ENCODE measurements at regions not wholly inside any gene's neighbourhood (a gene's known extent, or its start where the extent isn't known, plus 50 kb on each side); places are given as distances from the start of the nearest gene placed in this dataset.

DNA sequence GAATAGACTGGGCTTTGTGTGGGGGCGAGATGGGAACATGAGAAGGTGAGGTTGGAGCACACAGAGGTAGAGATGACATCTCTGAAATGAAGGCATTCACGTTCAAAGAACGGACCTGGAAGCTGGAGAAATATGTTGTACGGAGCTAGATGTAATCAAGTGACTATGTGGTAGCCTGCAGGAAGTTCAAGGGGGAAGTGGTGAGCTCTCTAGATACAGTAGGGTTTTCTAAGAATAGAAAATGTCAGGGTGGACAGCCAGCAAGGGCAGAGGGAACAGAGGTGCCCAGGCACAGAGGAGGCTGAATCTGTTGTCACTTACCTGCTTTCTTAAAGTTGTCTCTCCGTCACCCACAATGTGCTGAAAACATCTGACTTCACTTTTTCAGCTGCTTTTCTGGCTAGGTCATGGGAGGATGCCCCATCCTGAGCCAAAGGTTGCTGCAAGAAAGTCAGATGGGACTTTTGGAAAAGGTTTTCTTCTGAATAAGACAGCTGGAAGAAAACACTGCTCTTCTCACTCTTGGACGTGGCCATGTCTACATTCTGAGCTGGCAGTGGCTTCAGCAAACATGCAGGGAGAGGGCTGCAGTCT, 171.5 kb upstream of the B3GAT1 start:
- Mint-ChIP-seq H3K36me3 (no peaks in the 10 kb centered on the region), H3K27me3 (ENCODE audit: insufficient read depth, low read depth) (peaks cover 18% of the 10 kb centered on the region), H3K9me3 (peaks cover 2% of the 10 kb centered on the region), H3K4me1 (peaks cover 42% of the 10 kb centered on the region), H3K4me3 (no peak overlapping the region), H3K27ac (no peak overlapping the region)
- no peak overlapping the region for H3K4me2 ChIP-seq
- H3K27ac ChIP-seq, result no peak overlapping the region
- H3K36me3 ChIP-seq, result no peaks in the 10 kb centered on the region
- TF ChIP-seq EZH2phosphoT487 (IDR thresholded peaks at IDR 0.05) (no peak), EZH2 (IDR thresholded peaks at IDR 0.05) (no peak)
- TF ChIP-seq, protein P1, sequence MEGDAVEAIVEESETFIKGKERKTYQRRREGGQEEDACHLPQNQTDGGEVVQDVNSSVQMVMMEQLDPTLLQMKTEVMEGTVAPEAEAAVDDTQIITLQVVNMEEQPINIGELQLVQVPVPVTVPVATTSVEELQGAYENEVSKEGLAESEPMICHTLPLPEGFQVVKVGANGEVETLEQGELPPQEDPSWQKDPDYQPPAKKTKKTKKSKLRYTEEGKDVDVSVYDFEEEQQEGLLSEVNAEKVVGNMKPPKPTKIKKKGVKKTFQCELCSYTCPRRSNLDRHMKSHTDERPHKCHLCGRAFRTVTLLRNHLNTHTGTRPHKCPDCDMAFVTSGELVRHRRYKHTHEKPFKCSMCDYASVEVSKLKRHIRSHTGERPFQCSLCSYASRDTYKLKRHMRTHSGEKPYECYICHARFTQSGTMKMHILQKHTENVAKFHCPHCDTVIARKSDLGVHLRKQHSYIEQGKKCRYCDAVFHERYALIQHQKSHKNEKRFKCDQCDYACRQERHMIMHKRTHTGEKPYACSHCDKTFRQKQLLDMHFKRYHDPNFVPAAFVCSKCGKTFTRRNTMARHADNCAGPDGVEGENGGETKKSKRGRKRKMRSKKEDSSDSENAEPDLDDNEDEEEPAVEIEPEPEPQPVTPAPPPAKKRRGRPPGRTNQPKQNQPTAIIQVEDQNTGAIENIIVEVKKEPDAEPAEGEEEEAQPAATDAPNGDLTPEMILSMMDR (IDR thresholded peaks at IDR 0.05), result no peak
- no peaks in the 10 kb centered on the region for H3F3A ChIP-seq (ENCODE audit: low read depth)
- no peak overlapping the region for H2AFZ ChIP-seq (replicated peaks)
- no peaks in the 10 kb centered on the region for H3K4me1 ChIP-seq
- no peak for DNase-seq (ENCODE audit: low spot score)
- H3K4me3 ChIP-seq, result no peak overlapping the region
- no peaks in the 10 kb centered on the region for H3K27me3 ChIP-seq
- no peaks in the 10 kb centered on the region for H3K9me3 ChIP-seq (ENCODE audit: low read depth)
- no peaks in the 10 kb centered on the region for H4K20me1 ChIP-seq (ENCODE audit: low read depth)
- no peak overlapping the region for H3K9ac ChIP-seq
- H3K79me2 ChIP-seq (ENCODE audit: low read depth), result no peaks in the 10 kb centered on the region

DNA sequence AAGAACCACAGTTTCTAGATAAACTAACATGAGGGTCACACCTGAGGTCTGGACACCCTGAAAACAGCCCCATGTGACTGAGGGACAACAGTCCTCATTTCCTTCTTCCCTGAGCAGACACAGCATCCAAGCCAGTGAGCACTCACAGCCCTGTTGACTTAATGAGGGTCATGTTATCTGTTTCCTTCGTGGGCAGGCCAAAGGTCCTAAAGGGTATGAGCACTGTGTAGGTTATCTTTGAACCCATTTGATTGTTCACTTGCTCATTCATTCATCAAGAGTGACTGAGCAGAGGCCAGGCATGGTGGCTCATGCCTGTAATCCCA, 170.7 kb upstream of the B3GAT1 start:
- Mint-ChIP-seq H3K27ac (no peak overlapping the region), H3K4me1 (peaks cover 48% of the 10 kb centered on the region), H3K9me3 (peaks cover 2% of the 10 kb centered on the region), H3K36me3 (no peaks in the 10 kb centered on the region), H3K27me3 (ENCODE audit: insufficient read depth, low read depth) (peaks cover 19% of the 10 kb centered on the region), H3K4me3 (no peak overlapping the region)
- H3K9me3 ChIP-seq (ENCODE audit: low read depth), result no peaks in the 10 kb centered on the region
- no peak overlapping the region for H3K4me2 ChIP-seq
- no peaks in the 10 kb centered on the region for H3K27me3 ChIP-seq
- H3F3A ChIP-seq (ENCODE audit: low read depth), result no peaks in the 10 kb centered on the region
- no peaks in the 10 kb centered on the region for H3K79me2 ChIP-seq (ENCODE audit: low read depth)
- H3K4me3 ChIP-seq, result no peak overlapping the region
- TF ChIP-seq EZH2phosphoT487 (IDR thresholded peaks at IDR 0.05), result no peak
- no peak for TF ChIP-seq EZH2 (IDR thresholded peaks at IDR 0.05)
- TF ChIP-seq, protein P1 (IDR thresholded peaks at IDR 0.05), result no peak
- H3K4me1 ChIP-seq, result peaks cover 5% of the 10 kb centered on the region
- no peaks in the 10 kb centered on the region for H4K20me1 ChIP-seq (ENCODE audit: low read depth)
- DNase-seq (ENCODE audit: low spot score), result no peak
- H2AFZ ChIP-seq (replicated peaks), result no peak overlapping the region
- H3K36me3 ChIP-seq, result no peaks in the 10 kb centered on the region
- no peak overlapping the region for H3K9ac ChIP-seq
- no peak overlapping the region for H3K27ac ChIP-seq

DNA sequence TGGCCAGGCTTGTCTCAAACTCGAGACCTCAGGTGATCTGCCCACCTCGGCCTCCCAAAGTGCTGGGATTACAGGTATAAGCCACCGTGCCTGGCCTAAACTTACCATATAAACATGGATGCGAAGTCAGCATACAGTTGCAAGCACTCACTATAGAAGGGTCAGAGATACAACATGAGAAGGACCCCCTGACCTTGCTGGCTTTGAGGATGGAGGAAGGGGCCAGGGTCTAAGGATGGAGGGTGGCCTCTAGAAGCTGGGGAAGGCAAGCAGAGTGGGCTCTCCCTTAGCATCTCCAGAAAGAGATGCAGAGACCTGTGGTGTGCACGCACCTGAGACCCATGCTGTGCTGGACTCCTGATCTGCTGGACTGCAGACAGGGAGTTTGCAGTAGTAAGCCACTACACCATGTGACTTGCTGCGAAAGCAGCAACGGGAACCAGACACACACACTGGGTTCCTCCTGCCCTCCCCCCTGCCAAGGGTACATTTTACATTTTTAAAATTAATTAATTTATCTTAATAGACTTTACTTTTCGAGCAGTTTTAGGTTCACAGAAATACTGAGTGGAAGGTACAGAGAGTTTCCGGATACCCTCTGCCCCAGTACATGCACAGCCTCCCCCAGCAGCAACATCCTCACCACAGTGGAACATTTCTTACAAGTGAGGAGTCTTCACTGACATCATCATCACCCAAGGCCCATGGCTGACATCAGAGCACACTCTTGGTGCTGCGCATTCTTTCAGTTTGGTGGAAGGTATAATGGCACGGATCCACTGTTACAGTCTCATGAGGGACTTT, 170.1 kb upstream of the B3GAT1 start:
- peaks cover 52% of the 10 kb centered on the region for H3K4me1 Mint-ChIP-seq
- no peak for DNase-seq (ENCODE audit: low spot score)
- Histone ChIP-seq H3F3A (ENCODE audit: low read depth) (no peaks in the 10 kb centered on the region), H2AFZ (replicated peaks) (no peak overlapping the region), H3K4me2 (no peak overlapping the region), H3K9me3 (ENCODE audit: low read depth) (no peaks in the 10 kb centered on the region), H3K27me3 (no peaks in the 10 kb centered on the region), H3K27ac (no peak overlapping the region), H3K9ac (no peak overlapping the region), H3K79me2 (ENCODE audit: low read depth) (no peaks in the 10 kb centered on the region), H3K4me1 (peaks cover 7% of the 10 kb centered on the region), H3K36me3 (no peaks in the 10 kb centered on the region), H3K4me3 (no peak overlapping the region), H4K20me1 (ENCODE audit: low read depth) (no peaks in the 10 kb centered on the region)
- H3K36me3 Mint-ChIP-seq, result no peaks in the 10 kb centered on the region
- no peak for TF ChIP-seq EZH2 (IDR thresholded peaks at IDR 0.05)
- TF ChIP-seq EZH2phosphoT487 (IDR thresholded peaks at IDR 0.05), result no peak
- TF ChIP-seq, protein P1 (IDR thresholded peaks at IDR 0.05), result no peak
- peaks cover 20% of the 10 kb centered on the region for H3K27me3 Mint-ChIP-seq (ENCODE audit: insufficient read depth, low read depth)
- peaks cover 2% of the 10 kb centered on the region for H3K9me3 Mint-ChIP-seq
- no peak overlapping the region for H3K27ac Mint-ChIP-seq
- no peak overlapping the region for H3K4me3 Mint-ChIP-seq
